IPS DF 6.9 (cell line): ENCODE measurements at regions not wholly inside any gene's neighbourhood (a gene's known extent, or its start where the extent isn't known, plus 50 kb on each side); places are given as distances from the start of the nearest gene placed in this dataset.

ENCODE experiments used
- DNase-seq: peaks from one replicate; pipeline ENCODE4 v3.0.0-alpha.2; 2013; ENCODE audit warnings: low read depth, low spot score
- H3K27ac ChIP-seq: one replicate; pipeline ENCODE4 v1.5.1; 2013; ENCODE audit warnings: low read length, control low read depth
- H3K27me3 ChIP-seq: 2 replicates; pipeline ENCODE4 v1.6.1; 2013; ENCODE audit warnings: mild to moderate bottlenecking, low read length; ENCODE audit not compliant: control insufficient read depth, insufficient read depth
- H3K36me3 ChIP-seq: 2 replicates; pipeline ENCODE4 v1.6.1; 2013; ENCODE audit warnings: low read length; ENCODE audit not compliant: control insufficient read depth, insufficient read depth
- H3K4me1 ChIP-seq: 2 replicates; pipeline ENCODE4 v1.6.1; 2013; ENCODE audit warnings: low read length; ENCODE audit not compliant: control insufficient read depth, insufficient read depth
- H3K4me3 ChIP-seq: 2 replicates; pipeline ENCODE4 v1.5.1; 2013; ENCODE audit warnings: mild to moderate bottlenecking, low read length
- H3K9me3 ChIP-seq: 2 replicates; pipeline ENCODE4 v1.6.1; 2013; ENCODE audit warnings: low read length, inconsistent platforms; ENCODE audit not compliant: control insufficient read depth, insufficient read depth
- WGBS: extraction: QIAGEN DNeasy Blood & Tissue Kit; methylation state at CpG from one replicate; pipeline ENCODE4 v1.1.7; 2013; ENCODE audit warnings: mixed read lengths, missing lambda C conversion rate; ENCODE audit not compliant: insufficient read length, insufficient coverage; 5-methylcytosine and 5-hydroxymethylcytosine counted together

DNA sequence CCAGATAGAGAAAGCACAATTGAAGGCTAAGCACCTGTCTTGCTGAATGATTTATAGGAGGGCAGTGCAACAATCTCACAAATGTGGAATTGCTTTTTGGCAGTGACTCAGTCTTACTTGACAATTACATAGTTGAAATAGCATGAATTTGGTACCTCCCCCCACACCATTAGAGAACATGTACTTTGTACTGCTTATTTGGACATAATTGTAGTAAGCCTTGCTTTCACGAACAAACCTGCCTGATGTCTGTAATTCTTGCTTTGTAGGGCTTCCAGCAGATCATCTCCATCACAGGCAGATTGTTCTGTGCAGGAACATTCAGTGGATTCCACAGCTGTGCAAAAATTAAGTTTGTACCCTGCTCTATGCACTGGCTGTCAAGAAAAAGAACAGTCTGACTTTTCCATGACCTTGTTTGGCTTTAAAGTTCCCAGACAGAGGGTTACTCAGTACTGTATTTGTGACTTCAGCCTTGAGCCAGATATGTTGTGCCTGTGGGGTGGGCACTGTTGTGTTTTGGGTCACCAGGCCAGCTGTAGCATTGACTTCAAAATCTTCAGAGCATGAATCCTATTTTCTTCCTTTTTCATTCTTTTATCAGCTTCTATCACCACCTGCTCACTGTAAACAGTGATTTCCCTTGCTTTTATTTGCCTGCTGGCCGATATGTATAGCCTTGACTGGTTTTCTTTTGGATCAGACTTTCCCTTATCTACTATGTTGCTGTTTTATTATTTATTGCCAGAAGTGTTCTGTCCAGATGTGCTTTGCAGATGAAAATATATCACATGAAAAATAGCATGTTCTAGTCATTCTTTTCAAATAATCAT, 941.0 kb upstream of the CHORDC1 start:
- no peak overlapping the region for H3K4me3 ChIP-seq
- H3K36me3 ChIP-seq: no peaks in the 10 kb centered on the region
- no peaks in the 10 kb centered on the region for H3K4me1 ChIP-seq
- no peaks in the 10 kb centered on the region for H3K9me3 ChIP-seq
- no peak for DNase-seq
- no peaks in the 10 kb centered on the region for H3K27me3 ChIP-seq
- no CpG with 5 or more reads among the region's 2 CpGs for WGBS
- no peak overlapping the region for H3K27ac ChIP-seq

GRCh38 chr11:91160661-91161060, 937.8 kb upstream of the CHORDC1 start:
- no peaks in the 10 kb centered on the region for H3K9me3 ChIP-seq
- no peak overlapping the region for H3K27ac ChIP-seq
- H3K4me1 ChIP-seq: no peaks in the 10 kb centered on the region
- no peaks in the 10 kb centered on the region for H3K36me3 ChIP-seq
- no CpG with 5 or more reads among the region's 1 CpG for WGBS
- no peaks in the 10 kb centered on the region for H3K27me3 ChIP-seq
- DNase-seq: no peak
- H3K4me3 ChIP-seq: no peak overlapping the region

DNA sequence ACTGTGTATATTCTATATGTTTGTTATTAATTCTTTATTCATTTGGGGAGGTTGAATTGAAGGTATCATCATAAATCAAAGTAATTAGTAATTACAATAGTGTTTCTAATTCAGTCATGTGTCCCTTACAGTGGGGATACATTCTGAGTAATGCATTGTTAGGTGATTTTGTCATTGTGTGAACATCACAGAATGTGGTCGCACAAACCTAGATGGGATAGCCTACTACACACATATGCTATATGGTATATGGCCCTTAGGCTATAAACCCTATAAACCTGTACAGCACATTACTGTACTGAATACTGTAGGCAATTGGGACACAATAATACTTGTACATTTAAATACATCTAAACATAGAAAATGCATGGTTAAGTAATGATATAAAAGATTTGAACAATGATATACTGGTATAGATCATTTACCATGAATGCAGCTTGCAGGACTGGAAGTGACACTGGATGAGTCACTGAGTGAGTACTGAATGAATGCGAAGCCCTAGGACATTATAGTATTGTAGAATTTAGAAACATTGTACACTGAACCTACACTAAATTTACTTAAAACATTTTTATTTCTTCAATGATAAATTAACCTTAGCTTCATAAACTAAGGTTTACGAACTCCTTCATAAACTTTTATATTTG, 936.2 kb upstream of the CHORDC1 start:
- Histone ChIP-seq H3K9me3 (no peaks in the 10 kb centered on the region), H3K4me1 (no peaks in the 10 kb centered on the region), H3K36me3 (no peaks in the 10 kb centered on the region), H3K27me3 (no peaks in the 10 kb centered on the region), H3K4me3 (no peak overlapping the region), H3K27ac (no peak overlapping the region)
- no CpG with 5 or more reads among the region's 3 CpGs for WGBS
- no peak for DNase-seq

- no CpG with 5 or more reads among the region's 1 CpG for WGBS
- no peak for DNase-seq
- Histone ChIP-seq H3K9me3 (no peaks in the 10 kb centered on the region), H3K36me3 (no peaks in the 10 kb centered on the region), H3K4me1 (no peaks in the 10 kb centered on the region), H3K27me3 (no peaks in the 10 kb centered on the region), H3K27ac (no peak overlapping the region), H3K4me3 (no peak overlapping the region)
Observed at GRCh38 chr11:91158297-91158696, 935.4 kb upstream of the CHORDC1 start.

GRCh38 chr11:91156041-91156440, 933.2 kb upstream of the CHORDC1 start:
- no peak for DNase-seq
- Histone ChIP-seq H3K4me3 (no peak overlapping the region), H3K4me1 (no peaks in the 10 kb centered on the region), H3K27me3 (no peaks in the 10 kb centered on the region), H3K36me3 (no peaks in the 10 kb centered on the region), H3K27ac (no peak overlapping the region), H3K9me3 (peaks cover 3% of the 10 kb centered on the region; the same call in 1 of the 2 replicates)
- no CpG with 5 or more reads among the region's 8 CpGs for WGBS

DNA sequence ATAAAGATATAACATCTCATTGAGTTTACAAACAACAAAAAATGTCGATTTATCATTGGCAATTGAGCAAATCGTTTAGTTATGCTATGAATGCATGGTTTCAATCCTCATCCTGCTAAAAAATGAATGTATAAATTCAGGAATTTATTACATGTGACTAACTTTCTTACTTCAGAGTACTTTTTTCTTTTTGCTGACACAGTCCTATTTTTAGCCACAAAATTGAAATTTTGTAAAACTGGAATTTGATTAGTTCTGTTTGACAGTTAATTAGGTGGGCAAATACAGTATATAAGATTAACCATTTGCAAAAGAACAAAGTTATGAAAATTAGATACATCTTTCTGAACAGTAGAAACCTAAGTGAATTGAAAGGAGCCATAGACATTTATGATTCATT, 925.0 kb upstream of the CHORDC1 start:
- H3K9me3 ChIP-seq: peaks cover 3% of the 10 kb centered on the region; the same call in 1 of the 2 replicates
- WGBS: no CpG with 5 or more reads among the region's 2 CpGs
- H3K4me3 ChIP-seq: no peak overlapping the region
- no peak for DNase-seq
- H3K27ac ChIP-seq: no peak overlapping the region
- H3K36me3 ChIP-seq: no peaks in the 10 kb centered on the region
- no peaks in the 10 kb centered on the region for H3K27me3 ChIP-seq
- no peaks in the 10 kb centered on the region for H3K4me1 ChIP-seq

GRCh38 chr11:91141655-91142054, 918.8 kb upstream of the CHORDC1 start:
- H3K27me3 ChIP-seq: no peaks in the 10 kb centered on the region
- no peaks in the 10 kb centered on the region for H3K4me1 ChIP-seq
- DNase-seq: no peak
- no peaks in the 10 kb centered on the region for H3K36me3 ChIP-seq
- no peaks in the 10 kb centered on the region for H3K9me3 ChIP-seq
- H3K4me3 ChIP-seq: no peak overlapping the region
- WGBS: no CpG with 5 or more reads among the region's 3 CpGs
- no peak overlapping the region for H3K27ac ChIP-seq

DNA sequence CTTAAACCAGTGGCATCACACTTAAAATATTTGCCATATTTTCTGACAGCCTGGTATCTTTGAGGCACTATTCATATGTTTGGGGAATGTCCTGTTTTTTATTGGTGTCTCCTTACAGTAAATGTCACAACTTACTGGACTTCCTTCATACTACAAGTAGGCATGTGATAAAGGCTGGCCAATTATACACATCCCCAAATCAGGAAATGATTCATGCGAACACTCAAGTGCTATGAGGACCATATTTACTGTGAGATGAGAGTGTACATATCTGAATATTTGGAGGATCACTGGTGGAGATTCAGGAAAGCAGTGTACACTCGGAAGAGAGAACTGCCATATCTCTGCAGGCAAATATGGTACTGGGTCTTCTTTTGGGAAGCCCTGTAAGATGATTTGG, 913.8 kb upstream of the CHORDC1 start:
- H3K27ac ChIP-seq: no peak overlapping the region
- no peak for DNase-seq
- H3K4me1 ChIP-seq: no peaks in the 10 kb centered on the region
- no peaks in the 10 kb centered on the region for H3K27me3 ChIP-seq
- H3K9me3 ChIP-seq: no peaks in the 10 kb centered on the region
- no CpG with 5 or more reads among the region's 2 CpGs for WGBS
- no peaks in the 10 kb centered on the region for H3K36me3 ChIP-seq
- no peak overlapping the region for H3K4me3 ChIP-seq

DNA sequence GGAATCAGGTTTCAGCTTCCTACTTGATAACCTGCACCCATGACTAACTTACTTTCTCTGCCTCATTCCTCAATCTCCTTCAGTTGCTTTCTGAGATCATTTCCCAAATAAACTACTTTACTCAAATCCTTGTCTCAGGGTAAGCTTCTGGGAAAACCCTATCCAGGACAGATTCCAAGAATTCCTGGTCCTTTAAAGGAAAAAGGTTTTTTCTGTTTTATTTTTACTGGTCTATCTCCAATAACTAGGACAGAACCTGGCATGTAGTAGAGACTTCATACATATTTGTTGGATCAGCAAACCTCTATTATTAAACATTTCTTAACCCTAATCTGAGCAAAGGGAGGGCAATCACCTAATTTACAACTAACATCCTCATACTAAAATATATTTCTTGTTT, 910.5 kb upstream of the CHORDC1 start:
- Histone ChIP-seq H3K4me3 (no peak overlapping the region), H3K36me3 (no peaks in the 10 kb centered on the region), H3K9me3 (no peaks in the 10 kb centered on the region), H3K27ac (no peak overlapping the region), H3K27me3 (no peaks in the 10 kb centered on the region), H3K4me1 (no peaks in the 10 kb centered on the region)
- no peak for DNase-seq

DNA sequence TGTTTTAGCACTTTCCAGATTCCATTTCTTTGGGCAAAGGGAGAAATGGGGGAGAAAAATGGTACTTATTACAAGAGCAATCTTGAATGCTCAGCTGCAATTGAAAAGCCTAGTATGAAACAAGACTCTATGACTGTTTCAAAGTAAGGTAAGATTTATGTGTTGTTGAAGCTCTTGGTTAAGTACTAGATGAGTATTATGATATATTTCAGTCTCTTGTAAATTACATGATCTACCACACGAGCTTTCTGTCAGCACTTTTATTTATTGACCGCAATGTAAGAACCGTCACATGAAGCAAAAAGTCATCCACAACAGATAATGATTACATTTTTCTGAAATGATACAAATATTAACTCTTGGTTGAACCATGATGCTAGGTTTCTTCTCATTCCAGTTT, 906.7 kb upstream of the CHORDC1 start:
- Histone ChIP-seq H3K36me3 (no peaks in the 10 kb centered on the region), H3K4me1 (no peaks in the 10 kb centered on the region), H3K27me3 (no peaks in the 10 kb centered on the region), H3K4me3 (no peak overlapping the region), H3K27ac (no peak overlapping the region), H3K9me3 (no peaks in the 10 kb centered on the region)
- no peak for DNase-seq
- no CpG with 5 or more reads among the region's 3 CpGs for WGBS

GRCh38 chr11:91124363-91124762, 901.5 kb upstream of the CHORDC1 start:
- H3K4me1 ChIP-seq: no peaks in the 10 kb centered on the region
- WGBS: no CpG with 5 or more reads among the region's 1 CpG
- H3K27ac ChIP-seq: no peak overlapping the region
- no peaks in the 10 kb centered on the region for H3K36me3 ChIP-seq
- no peaks in the 10 kb centered on the region for H3K27me3 ChIP-seq
- no peak overlapping the region for H3K4me3 ChIP-seq
- no peaks in the 10 kb centered on the region for H3K9me3 ChIP-seq
- no peak for DNase-seq
